ENCODE measurements at regions not wholly inside any gene's neighbourhood (a gene's known extent, or its start where the extent isn't known, plus 50 kb on each side); places are given as distances from the start of the nearest gene placed in this dataset.
"Not testable (repeated sequence)": the region's sequence is repeated elsewhere in the genome, so short reads cannot be mapped to it uniquely, and the experiment has no call there.

- DNase-seq: no peak
Measured at GRCh38 chr6:119865466-119866350, 516.1 kb upstream of the MAN1A1 start.

- no peak for DNase-seq
Measured at GRCh38 chr6:119862719-119863118, 513.2 kb upstream of the MAN1A1 start.

GRCh38 chr6:119858901-119859300, 509.3 kb upstream of the MAN1A1 start:
- DNase-seq: no peak

GRCh38 chr6:119856136-119856535, 506.6 kb upstream of the MAN1A1 start:
- no peak for DNase-seq

GRCh38 chr6:119848696-119849095, 499.1 kb upstream of the MAN1A1 start:
- no peak for DNase-seq

- DNase-seq: no peak
Measured at GRCh38 chr6:119845161-119845560, 495.6 kb upstream of the MAN1A1 start.

GRCh38 chr6:119844387-119844786, 494.8 kb upstream of the MAN1A1 start:
- DNase-seq: no peak

- no peak for DNase-seq
Measured at GRCh38 chr6:119842191-119842590, 492.6 kb upstream of the MAN1A1 start.

GRCh38 chr6:119838043-119838442, 488.5 kb upstream of the MAN1A1 start:
- DNase-seq: no peak

- no peak for DNase-seq
Measured at GRCh38 chr6:119834418-119834817, 484.9 kb upstream of the MAN1A1 start.

GRCh38 chr6:119832411-119832810, 482.9 kb upstream of the MAN1A1 start:
- no peak for DNase-seq

- no peak for DNase-seq
Measured at GRCh38 chr6:119830494-119831295, 481.1 kb upstream of the MAN1A1 start.

GRCh38 chr6:119830069-119830468, 480.5 kb upstream of the MAN1A1 start:
- DNase-seq: no peak

GRCh38 chr6:119829499-119829898, 479.9 kb upstream of the MAN1A1 start:
- DNase-seq: not testable (repeated sequence)

GRCh38 chr6:119829006-119829405, 479.4 kb upstream of the MAN1A1 start:
- DNase-seq: no peak

GRCh38 chr6:119821380-119821779, 471.8 kb upstream of the MAN1A1 start:
- DNase-seq: no peak

GRCh38 chr6:119818876-119819275, 469.3 kb upstream of the MAN1A1 start:
- no peak for DNase-seq

- no peak for DNase-seq
Measured at GRCh38 chr6:119814609-119815400, 465.2 kb upstream of the MAN1A1 start.

GRCh38 chr6:119802464-119802863, 452.9 kb upstream of the MAN1A1 start:
- DNase-seq: no peak

GRCh38 chr6:119801056-119801455, 451.5 kb upstream of the MAN1A1 start:
- DNase-seq: no peak

GRCh38 chr6:119800526-119800925, 451.0 kb upstream of the MAN1A1 start:
- no peak for DNase-seq

- no peak for DNase-seq
Measured at GRCh38 chr6:119799596-119800509, 450.3 kb upstream of the MAN1A1 start.
